ENCODE measurements at regions not wholly inside any gene's neighbourhood (a gene's known extent, or its start where the extent isn't known, plus 50 kb on each side); places are given as distances from the start of the nearest gene placed in this dataset.

- TF ChIP-seq ZNF622 (IDR thresholded peaks at IDR 0.05) (no peak), ASH2L (IDR thresholded peaks at IDR 0.05; ENCODE audit: borderline replicate concordance, low read depth) (no peak), ATF2 (IDR thresholded peaks at IDR 0.05; ENCODE audit: low read length) (peak; percentile 54; the same call in 1 of the 2 replicates), ATF7 (IDR thresholded peaks at IDR 0.05; ENCODE audit: low read depth) (peak; percentile 75), CEBPB (IDR thresholded peaks at IDR 0.05; ENCODE audit: borderline replicate concordance in 1 of 2, low read depth in 2 of 2, low read length in 2 of 2) (no peak), POLR2AphosphoS5 (IDR thresholded peaks at IDR 0.05; ENCODE audit: low read length) (no peak), NR2C2 (IDR thresholded peaks at IDR 0.05; ENCODE audit: borderline replicate concordance, control insufficient read depth, insufficient read length, low read depth) (no peak), WRNIP1 (IDR thresholded peaks at IDR 0.05; ENCODE audit: borderline replicate concordance, low read depth, low read length) (0 out of 2 replicates have a peak, but pooled peaks have one; percentile 68), CTCF (IDR thresholded peaks at IDR 0.05 in 2 of 3, conservative IDR thresholded peaks at IDR 0.05 in 1 of 3; ENCODE audit: control insufficient read depth in 2 of 3, extremely low read depth in 1 of 3, insufficient read depth in 1 of 3, low read depth in 3 of 3, low read length in 3 of 3) (peak; percentile 85 to 100 (median 94); a peak in 5 of 6 replicates), PAX8 (IDR thresholded peaks at IDR 0.05) (no peak), PML (IDR thresholded peaks at IDR 0.05; ENCODE audit: low read length) (no peak), IKZF1 (conservative IDR thresholded peaks at IDR 0.05) (no peak), E2F8 (IDR thresholded peaks at IDR 0.05; ENCODE audit: low read depth, partially characterized antibody) (no peak), MTA2 (IDR thresholded peaks at IDR 0.05; ENCODE audit: low read depth) (no peak), IRF4 (IDR thresholded peaks at IDR 0.05; ENCODE audit: low read depth, low read length) (no peak), ZNF384 (IDR thresholded peaks at IDR 0.05; ENCODE audit: borderline replicate concordance, low read depth, low read length) (no peak), SRF (IDR thresholded peaks at IDR 0.05; ENCODE audit: low read depth in 2 of 2, low read length in 2 of 2) (no peak), SMC3 (IDR thresholded peaks at IDR 0.05; ENCODE audit: borderline replicate concordance, low read length) (peak; percentile 96), GATAD2B (conservative IDR thresholded peaks at IDR 0.05; ENCODE audit: low read depth) (no peak), JUNB (IDR thresholded peaks at IDR 0.05) (no peak), EP300 (IDR thresholded peaks at IDR 0.05; ENCODE audit: borderline replicate concordance in 1 of 2, control insufficient read depth in 1 of 2, low read depth in 2 of 2, low read length in 2 of 2) (no peak), SUZ12 (IDR thresholded peaks at IDR 0.05; ENCODE audit: unreplicated experiment) (no peak), POLR2AphosphoS2 (IDR thresholded peaks at IDR 0.05; ENCODE audit: low read depth, low read length) (no peak), NFIC (IDR thresholded peaks at IDR 0.05; ENCODE audit: low read depth, low read length) (no peak), YY1 (IDR thresholded peaks at IDR 0.05; ENCODE audit: low read depth, low read length) (peak; percentile 93), FOS (IDR thresholded peaks at IDR 0.05; ENCODE audit: borderline replicate concordance, extremely low read depth, insufficient read length) (no peak)
These were observed 111.2 kb upstream of the MCTP2 start (continued) for GRCh38 chr15:94119923-94120775.

All from GM12878 (cell line).